ENCODE measurements at regions not wholly inside any gene's neighbourhood (a gene's known extent, or its start where the extent isn't known, plus 50 kb on each side); places are given as distances from the start of the nearest gene placed in this dataset.

DNA sequence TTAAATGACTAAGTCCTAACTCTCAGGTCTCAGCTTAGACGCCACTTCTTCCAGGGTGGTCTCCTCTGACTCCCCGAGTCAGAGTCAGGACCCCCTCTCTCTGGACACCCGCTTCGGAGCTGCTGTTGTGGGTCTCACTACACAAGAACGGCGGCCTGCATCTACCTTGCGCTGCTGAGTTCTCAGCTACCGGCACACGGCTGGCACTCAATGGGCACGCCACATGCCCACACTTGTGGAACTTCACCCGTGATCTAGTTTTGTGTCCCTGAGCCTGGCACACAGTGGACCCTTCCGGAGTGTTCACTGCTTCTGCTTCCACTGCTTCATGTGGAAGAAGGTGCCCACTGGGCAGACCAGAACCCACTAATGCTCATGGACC is 58.3 kb upstream of the ID2 start:
- TF ChIP-seq POLR2A (IDR thresholded peaks at IDR 0.05; ENCODE audit: extremely low read depth, insufficient read length): no peak
- TF ChIP-seq, protein P1, sequence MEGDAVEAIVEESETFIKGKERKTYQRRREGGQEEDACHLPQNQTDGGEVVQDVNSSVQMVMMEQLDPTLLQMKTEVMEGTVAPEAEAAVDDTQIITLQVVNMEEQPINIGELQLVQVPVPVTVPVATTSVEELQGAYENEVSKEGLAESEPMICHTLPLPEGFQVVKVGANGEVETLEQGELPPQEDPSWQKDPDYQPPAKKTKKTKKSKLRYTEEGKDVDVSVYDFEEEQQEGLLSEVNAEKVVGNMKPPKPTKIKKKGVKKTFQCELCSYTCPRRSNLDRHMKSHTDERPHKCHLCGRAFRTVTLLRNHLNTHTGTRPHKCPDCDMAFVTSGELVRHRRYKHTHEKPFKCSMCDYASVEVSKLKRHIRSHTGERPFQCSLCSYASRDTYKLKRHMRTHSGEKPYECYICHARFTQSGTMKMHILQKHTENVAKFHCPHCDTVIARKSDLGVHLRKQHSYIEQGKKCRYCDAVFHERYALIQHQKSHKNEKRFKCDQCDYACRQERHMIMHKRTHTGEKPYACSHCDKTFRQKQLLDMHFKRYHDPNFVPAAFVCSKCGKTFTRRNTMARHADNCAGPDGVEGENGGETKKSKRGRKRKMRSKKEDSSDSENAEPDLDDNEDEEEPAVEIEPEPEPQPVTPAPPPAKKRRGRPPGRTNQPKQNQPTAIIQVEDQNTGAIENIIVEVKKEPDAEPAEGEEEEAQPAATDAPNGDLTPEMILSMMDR (IDR thresholded peaks at IDR 0.05; ENCODE audit: low read depth, low read length): no peak

Measured in NB4 (cell line).